Right cardiac atrium (tissue), 5 donors: ENCODE measurements at regions not wholly inside any gene's neighbourhood (a gene's known extent, or its start where the extent isn't known, plus 50 kb on each side); places are given as distances from the start of the nearest gene placed in this dataset.

Experiments
- ATAC-seq, 2 donors: fragments of 200-7000 bp; cut with Tn5 transposase; one replicate each; pipeline versions ENCODE4 v1.8.0 to v1.9.1; 2020; ENCODE audit warnings: moderate library complexity in 2 of 2, mild to moderate bottlenecking in 1 of 2
- DNase-seq, 3 donors: peaks; one replicate each; pipeline ENCODE4 v3.0.0-alpha.2; 2020
- H3K27ac ChIP-seq: one replicate; pipeline ENCODE4 v1.5.1; 2013; ENCODE audit warnings: mild to moderate bottlenecking, low read length, control low read depth, moderate library complexity
- H3K27me3 ChIP-seq: one replicate; pipeline ENCODE4 v1.6.1; 2013; ENCODE audit not compliant: control insufficient read depth, insufficient read depth
- H3K4me1 ChIP-seq: one replicate; pipeline ENCODE4 v1.6.1; 2013; ENCODE audit warnings: low read length; ENCODE audit not compliant: control insufficient read depth, insufficient read depth
- H3K4me3 ChIP-seq: one replicate; pipeline ENCODE4 v1.5.1; 2013; ENCODE audit warnings: low read length, control low read depth
- H3K9me3 ChIP-seq: one replicate; pipeline ENCODE4 v1.6.1; 2013; ENCODE audit warnings: low read length; ENCODE audit not compliant: control insufficient read depth
- WGBS: extraction: QIAGEN DNeasy Blood & Tissue Kit; methylation state at CpG from one replicate; pipeline ENCODE4 v1.1.7; 2013; 5-methylcytosine and 5-hydroxymethylcytosine counted together
- intact Hi-C, 4 donors: fragments of 100-400 bp; cut with DNase I; formaldehyde crosslinking; loops; one replicate each; pipeline versions ENCODE4 v1.11.0 to v1.14.0; 2022 to 2023
- donor health status: healthy with polysubstance abuse.
- donor health status: DM: no; HTN: yes; CAD: no.
- donor health status: DM: no; HTN: no; CAD: no.
- donor health status: DM: no; HTN: yes; CAD: no; lungs with severe emphysema.
- donor health status: DM: yes; HTN: yes; CAD: no.

GRCh38 chr15:94580211-94580885 lies 349.0 kb downstream of the MCTP2 start:
- no peak for ATAC-seq
- H3K27me3 ChIP-seq = no peaks in the 10 kb centered on the region
- DNase-seq = no peak
- no peaks in the 10 kb centered on the region for H3K9me3 ChIP-seq
- no peaks in the 10 kb centered on the region for H3K4me1 ChIP-seq
- 52% methylated on average over 12 of the region's 12 CpGs for WGBS
- intact Hi-C loops = no loop called here
- no peak overlapping the region for H3K4me3 ChIP-seq
- no peak overlapping the region for H3K27ac ChIP-seq

DNA sequence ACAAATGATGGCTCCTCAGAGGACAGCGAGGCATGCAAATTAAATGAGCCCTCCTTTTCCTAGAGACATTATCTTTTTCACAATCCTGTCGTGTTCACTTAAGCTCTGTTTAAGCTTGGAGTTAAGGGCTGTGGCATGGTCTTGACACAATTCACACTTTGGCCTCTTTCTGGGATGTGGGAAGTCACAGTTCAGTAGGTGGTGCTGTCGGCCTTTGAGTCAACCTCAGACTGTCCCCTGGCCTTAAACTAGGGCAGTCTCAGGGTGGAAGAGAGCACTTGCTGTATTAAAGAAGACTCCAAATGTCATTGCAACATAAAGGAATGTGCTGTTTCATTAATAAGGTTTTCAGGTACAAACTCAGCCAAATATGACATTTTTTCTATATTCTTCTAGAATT lies 351.0 kb downstream of the MCTP2 start:
- no peak overlapping the region for H3K27ac ChIP-seq
- 58% methylated on average over 3 of the region's 3 CpGs for WGBS
- no peak overlapping the region for H3K4me3 ChIP-seq
- DNase-seq (peak in 2 of 3 donors; percentile 18 to 41), ATAC-seq (peak; percentile 62 to 82)
- no peaks in the 10 kb centered on the region for H3K27me3 ChIP-seq
- no peaks in the 10 kb centered on the region for H3K4me1 ChIP-seq
- intact Hi-C loops = no loop called here
- H3K9me3 ChIP-seq = no peaks in the 10 kb centered on the region

DNA sequence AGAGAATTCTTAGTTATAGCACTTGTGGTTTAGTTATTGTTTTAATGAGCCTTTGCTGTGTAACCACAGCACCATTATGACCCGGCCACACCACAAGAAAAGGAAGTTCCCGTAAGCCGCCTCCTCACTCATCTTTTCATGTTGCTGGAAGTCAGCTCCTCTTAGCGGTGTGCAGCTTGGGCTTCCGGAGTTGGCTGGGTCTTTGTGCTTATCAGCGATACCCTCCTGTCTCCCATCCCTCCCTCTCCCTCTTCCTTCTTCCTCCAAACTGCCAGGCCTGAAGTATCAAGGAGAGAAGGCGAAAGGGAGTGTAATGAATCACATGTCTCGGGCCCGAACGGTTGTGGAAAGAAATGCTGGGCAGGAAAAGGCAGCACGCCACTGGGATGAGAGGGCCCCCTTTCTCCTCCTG lies 353.5 kb downstream of the MCTP2 start:
- Histone ChIP-seq H3K27ac (no peak overlapping the region), H3K4me1 (no peaks in the 10 kb centered on the region), H3K9me3 (no peaks in the 10 kb centered on the region), H3K27me3 (no peaks in the 10 kb centered on the region), H3K4me3 (no peak overlapping the region)
- WGBS = 40% methylated on average over 11 of the region's 11 CpGs
- ATAC-seq (peak; percentile 50 to 86), DNase-seq (peak in 2 of 3 donors; percentile 26 to 40)
- intact Hi-C loops = no loop called here

GRCh38 chr15:94586099-94586498 lies 354.7 kb downstream of the MCTP2 start:
- DNase-seq = no peak
- WGBS = 72% methylated on average over 3 of the region's 3 CpGs
- Histone ChIP-seq H3K4me3 (no peak overlapping the region), H3K9me3 (no peaks in the 10 kb centered on the region), H3K27ac (no peak overlapping the region), H3K27me3 (no peaks in the 10 kb centered on the region), H3K4me1 (no peaks in the 10 kb centered on the region)
- intact Hi-C loops = no loop called here
- no peak for ATAC-seq

DNA sequence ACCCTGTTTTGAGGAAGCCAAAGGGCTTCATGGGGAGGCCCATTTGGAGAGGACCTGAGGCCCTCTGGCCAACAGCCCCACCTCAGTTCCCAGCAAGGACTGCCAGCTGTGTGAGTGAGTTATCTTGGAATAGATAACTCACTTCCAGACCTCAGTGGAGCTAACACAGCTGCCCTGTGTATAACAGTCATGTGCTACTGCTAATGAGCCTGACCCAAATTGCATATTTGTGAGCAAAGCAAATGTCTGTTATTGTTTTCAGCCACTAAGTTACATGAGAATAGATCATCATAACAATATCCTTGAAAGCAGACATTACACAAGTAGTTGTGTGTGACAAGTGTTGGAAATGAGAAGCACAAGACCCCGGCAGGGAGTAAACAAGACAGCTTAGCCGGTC lies 355.8 kb downstream of the MCTP2 start:
- ATAC-seq = peak in 1 of 2 donors; percentile 14
- H3K27me3 ChIP-seq = no peaks in the 10 kb centered on the region
- DNase-seq = no peak
- H3K4me1 ChIP-seq = no peaks in the 10 kb centered on the region
- intact Hi-C loops = no loop called here
- H3K9me3 ChIP-seq = no peaks in the 10 kb centered on the region
- no peak overlapping the region for H3K27ac ChIP-seq
- 70% methylated on average over 2 of the region's 2 CpGs for WGBS
- no peak overlapping the region for H3K4me3 ChIP-seq

- intact Hi-C loops = no loop called here
- H3K4me3 ChIP-seq = no peak overlapping the region
- peaks cover 2% of the 10 kb centered on the region for H3K9me3 ChIP-seq
- no peaks in the 10 kb centered on the region for H3K4me1 ChIP-seq
- no peaks in the 10 kb centered on the region for H3K27me3 ChIP-seq
- ATAC-seq (no peak), DNase-seq (no peak)
- WGBS = 89% methylated on average over 4 of the region's 4 CpGs
- H3K27ac ChIP-seq = no peak overlapping the region
Measured at GRCh38 chr15:94588993-94589392, 357.6 kb downstream of the MCTP2 start.

DNA sequence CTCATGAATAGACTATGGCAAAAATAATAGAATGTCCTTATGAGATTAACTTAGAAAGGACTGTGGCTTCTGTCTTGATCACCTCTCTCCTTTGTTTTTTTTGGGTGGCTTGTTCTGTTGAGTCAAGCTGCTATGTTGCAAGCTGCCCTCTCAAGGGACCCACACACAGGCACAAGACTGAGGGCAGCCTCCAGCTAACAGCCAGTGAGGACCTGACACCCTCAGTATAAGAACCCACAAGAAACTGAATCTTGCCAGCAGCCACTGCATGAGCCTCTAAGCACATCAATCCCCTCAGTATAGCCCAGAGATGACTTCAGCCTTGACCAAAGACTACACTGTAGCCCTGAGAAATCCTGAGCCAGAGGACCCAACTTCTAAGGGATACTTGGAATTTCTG lies 361.1 kb downstream of the MCTP2 start:
- Histone ChIP-seq H3K4me1 (no peaks in the 10 kb centered on the region), H3K4me3 (no peak overlapping the region), H3K9me3 (peaks cover 2% of the 10 kb centered on the region), H3K27me3 (no peaks in the 10 kb centered on the region), H3K27ac (no peak overlapping the region)
- ATAC-seq = no peak
- intact Hi-C loops = no loop called here
- peak in 1 of 3 donors; percentile 16 for DNase-seq

- intact Hi-C loops = no loop called here
- H3K4me1 ChIP-seq = no peaks in the 10 kb centered on the region
- no peak for ATAC-seq
- DNase-seq = no peak
- peaks cover 2% of the 10 kb centered on the region for H3K27me3 ChIP-seq
- no peak overlapping the region for H3K27ac ChIP-seq
- 89% methylated on average over 1 of the region's 1 CpG for WGBS
- no peak overlapping the region for H3K4me3 ChIP-seq
- peaks cover 2% of the 10 kb centered on the region for H3K9me3 ChIP-seq
Measured at GRCh38 chr15:94596707-94597106, 365.3 kb downstream of the MCTP2 start.

- H3K27me3 ChIP-seq = peaks cover 2% of the 10 kb centered on the region
- no peaks in the 10 kb centered on the region for H3K4me1 ChIP-seq
- no peak overlapping the region for H3K27ac ChIP-seq
- WGBS = 76% methylated on average over 8 of the region's 8 CpGs
- intact Hi-C loops = no loop called here
- no peak for DNase-seq
- no peaks in the 10 kb centered on the region for H3K9me3 ChIP-seq
- ATAC-seq = no peak
- no peak overlapping the region for H3K4me3 ChIP-seq
Measured at GRCh38 chr15:94600505-94600904, 369.1 kb downstream of the MCTP2 start.

DNA sequence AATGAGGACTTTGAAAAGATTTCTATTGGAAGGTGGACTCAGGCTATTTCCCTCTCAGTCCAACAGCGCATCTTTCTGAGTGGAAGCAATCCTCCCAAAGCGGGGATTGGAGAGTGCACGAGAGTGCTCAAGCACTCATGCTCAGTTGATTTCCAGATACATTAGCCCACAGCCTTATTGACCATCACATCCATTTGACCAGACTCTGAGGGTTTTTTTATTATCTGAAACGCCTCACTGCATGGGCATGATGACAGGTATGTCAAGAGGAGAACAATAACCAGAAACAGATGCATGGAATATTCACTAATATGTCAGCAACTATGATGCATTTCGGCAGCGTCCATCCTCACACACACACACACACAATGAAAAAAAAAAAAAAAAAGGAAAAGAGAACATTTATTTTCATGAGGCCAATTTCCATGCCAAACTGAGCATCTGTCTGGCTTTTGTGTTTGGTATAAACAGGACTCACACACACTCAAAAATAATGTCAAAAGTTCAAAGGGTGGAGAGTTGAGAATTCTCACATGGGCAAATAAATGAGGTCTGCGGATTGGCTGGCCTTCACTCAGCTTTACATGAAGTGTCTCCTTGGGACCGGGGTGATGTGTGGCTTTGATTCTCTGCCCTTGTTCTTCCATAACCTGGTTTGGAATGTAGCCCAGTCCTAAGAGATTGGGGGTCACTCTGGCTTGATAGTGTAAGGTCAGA lies 371.6 kb downstream of the MCTP2 start:
- no peaks in the 10 kb centered on the region for H3K9me3 ChIP-seq
- H3K4me1 ChIP-seq = no peaks in the 10 kb centered on the region
- DNase-seq = no peak
- no peak overlapping the region for H3K4me3 ChIP-seq
- intact Hi-C loops = no loop called here
- WGBS = 50% methylated on average over 8 of the region's 8 CpGs
- no peak for ATAC-seq
- peaks cover 2% of the 10 kb centered on the region for H3K27me3 ChIP-seq
- H3K27ac ChIP-seq = no peak overlapping the region

GRCh38 chr15:94606286-94606685 lies 374.9 kb downstream of the MCTP2 start:
- no peak overlapping the region for H3K27ac ChIP-seq
- H3K4me1 ChIP-seq = no peaks in the 10 kb centered on the region
- ATAC-seq = no peak
- no peaks in the 10 kb centered on the region for H3K27me3 ChIP-seq
- DNase-seq = no peak
- H3K9me3 ChIP-seq = no peaks in the 10 kb centered on the region
- intact Hi-C loops = no loop called here
- H3K4me3 ChIP-seq = no peak overlapping the region
